ENCODE measurements at regions not wholly inside any gene's neighbourhood (a gene's known extent, or its start where the extent isn't known, plus 50 kb on each side); places are given as distances from the start of the nearest gene placed in this dataset.

- H3K4me3 Mint-ChIP-seq = no peak overlapping the region
- no peaks in the 10 kb centered on the region for H3K27me3 Mint-ChIP-seq
- H3K27ac Mint-ChIP-seq = no peak overlapping the region
- H3K4me1 Mint-ChIP-seq = no peaks in the 10 kb centered on the region
- no peaks in the 10 kb centered on the region for H3K36me3 Mint-ChIP-seq
- H3K9me3 Mint-ChIP-seq = peaks cover 6% of the 10 kb centered on the region
- ATAC-seq = no peak
Observed at GRCh38 chr5:12854386-12854785, 950.1 kb upstream of the CTNND2 start.

DNA sequence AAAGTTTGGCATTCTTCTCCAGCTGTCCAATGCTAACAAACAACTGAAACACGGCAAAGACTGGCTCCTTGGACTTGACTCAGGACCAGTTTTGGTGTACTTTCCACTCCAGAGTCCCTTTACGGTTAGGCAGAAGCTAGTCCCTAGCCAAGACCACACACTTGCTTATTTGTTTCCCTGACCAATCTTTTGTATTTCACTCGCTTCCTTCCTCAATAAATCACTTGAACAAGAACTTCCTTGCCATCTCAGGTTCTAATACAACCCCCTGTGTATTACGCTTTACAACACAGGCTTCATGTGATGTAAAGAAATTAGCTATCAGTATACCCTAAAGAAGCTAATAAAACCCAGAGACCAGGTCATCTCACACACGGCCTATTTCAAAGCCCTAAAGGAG lies 947.5 kb upstream of the CTNND2 start:
- Mint-ChIP-seq H3K36me3 (no peaks in the 10 kb centered on the region), H3K4me3 (no peak overlapping the region), H3K9me3 (peaks cover 6% of the 10 kb centered on the region), H3K27ac (no peak overlapping the region), H3K4me1 (no peaks in the 10 kb centered on the region), H3K27me3 (no peaks in the 10 kb centered on the region)
- no peak for ATAC-seq

DNA sequence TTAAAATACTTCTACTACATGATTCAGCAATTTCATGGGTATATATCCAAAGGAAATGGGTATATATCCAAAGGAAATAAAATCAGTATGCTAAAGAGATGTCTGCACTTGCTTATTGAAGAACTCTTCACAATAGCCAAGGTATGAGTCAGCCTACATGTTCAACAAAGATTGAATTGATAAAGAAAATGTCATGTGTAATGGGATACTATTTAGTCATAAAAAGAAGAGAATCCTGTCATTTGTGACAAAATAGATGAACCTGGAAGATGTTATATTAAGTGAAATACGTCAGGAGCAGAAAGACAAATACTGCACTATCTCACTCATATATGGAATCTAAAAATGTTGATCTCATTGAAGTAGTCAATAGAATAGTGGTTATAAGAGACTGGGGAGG lies 944.5 kb upstream of the CTNND2 start:
- Mint-ChIP-seq H3K27me3 (no peaks in the 10 kb centered on the region), H3K4me3 (no peak overlapping the region), H3K4me1 (no peaks in the 10 kb centered on the region), H3K27ac (no peak overlapping the region), H3K9me3 (peaks cover 6% of the 10 kb centered on the region), H3K36me3 (no peaks in the 10 kb centered on the region)
- no peak for ATAC-seq

- H3K4me1 Mint-ChIP-seq = no peaks in the 10 kb centered on the region
- no peak overlapping the region for H3K27ac Mint-ChIP-seq
- no peak overlapping the region for H3K4me3 Mint-ChIP-seq
- H3K9me3 Mint-ChIP-seq = peaks cover 7% of the 10 kb centered on the region
- no peaks in the 10 kb centered on the region for H3K27me3 Mint-ChIP-seq
- no peaks in the 10 kb centered on the region for H3K36me3 Mint-ChIP-seq
- ATAC-seq = no peak
Observed at GRCh38 chr5:12845549-12846159, 941.4 kb upstream of the CTNND2 start.

- Mint-ChIP-seq H3K27ac (no peak overlapping the region), H3K4me1 (no peaks in the 10 kb centered on the region), H3K4me3 (no peak overlapping the region), H3K27me3 (no peaks in the 10 kb centered on the region), H3K9me3 (peaks cover 8% of the 10 kb centered on the region), H3K36me3 (no peaks in the 10 kb centered on the region)
- ATAC-seq = no peak
Observed at GRCh38 chr5:12840972-12841371, 936.7 kb upstream of the CTNND2 start.

DNA sequence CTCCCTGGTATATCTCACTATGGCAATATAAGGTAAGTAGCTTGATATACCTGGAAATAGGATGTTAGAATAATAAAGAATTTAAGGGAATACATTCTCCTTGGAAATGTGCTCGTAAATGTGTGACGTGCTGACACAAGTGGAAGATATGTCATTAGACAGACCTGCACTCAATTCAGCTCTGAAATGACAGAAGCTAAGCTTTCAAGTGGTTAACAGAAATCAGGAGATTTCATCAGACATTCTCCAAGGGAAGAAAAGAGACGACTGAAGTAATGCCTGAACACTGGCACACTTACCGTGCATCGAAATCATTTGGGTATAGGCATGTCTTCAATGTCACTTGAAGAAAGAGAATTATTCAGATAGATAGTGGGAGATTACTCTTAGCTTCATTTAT lies 933.3 kb upstream of the CTNND2 start:
- Mint-ChIP-seq H3K9me3 (peaks cover 8% of the 10 kb centered on the region), H3K27ac (no peak overlapping the region), H3K27me3 (no peaks in the 10 kb centered on the region), H3K4me1 (no peaks in the 10 kb centered on the region), H3K36me3 (no peaks in the 10 kb centered on the region), H3K4me3 (no peak overlapping the region)
- no peak for ATAC-seq

- no peaks in the 10 kb centered on the region for H3K36me3 Mint-ChIP-seq
- no peak for ATAC-seq
- H3K4me3 Mint-ChIP-seq = no peak overlapping the region
- H3K27me3 Mint-ChIP-seq = no peaks in the 10 kb centered on the region
- no peaks in the 10 kb centered on the region for H3K4me1 Mint-ChIP-seq
- H3K27ac Mint-ChIP-seq = no peak overlapping the region
- H3K9me3 Mint-ChIP-seq = peaks cover 6% of the 10 kb centered on the region
Observed at GRCh38 chr5:12825163-12825562, 920.9 kb upstream of the CTNND2 start.

GRCh38 chr5:12805165-12805698 lies 901.0 kb upstream of the CTNND2 start:
- Mint-ChIP-seq H3K4me1 (no peaks in the 10 kb centered on the region), H3K27ac (no peak overlapping the region)
- ATAC-seq = peak; percentile 34

DNA sequence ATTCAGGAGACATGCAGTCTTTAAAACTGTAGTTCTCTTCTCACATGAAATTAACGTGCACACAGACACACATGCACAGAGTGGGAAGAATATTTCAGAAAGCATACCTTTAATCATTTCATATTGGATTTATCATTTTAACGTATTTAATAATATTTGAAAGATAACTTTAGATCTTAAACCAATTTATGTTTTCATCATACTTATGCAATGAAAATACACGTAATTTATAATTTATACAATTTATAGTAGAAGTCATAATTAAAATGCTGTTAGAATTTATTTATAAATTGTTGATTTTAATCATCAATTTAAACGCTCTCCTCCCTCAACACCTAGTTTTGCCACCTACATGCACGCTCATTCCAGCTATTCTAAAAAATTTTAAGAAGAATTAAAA lies 894.9 kb upstream of the CTNND2 start:
- H3K4me1 Mint-ChIP-seq = no peaks in the 10 kb centered on the region
- H3K9me3 Mint-ChIP-seq = peaks cover 4% of the 10 kb centered on the region
- ATAC-seq = no peak
- no peaks in the 10 kb centered on the region for H3K27me3 Mint-ChIP-seq
- H3K27ac Mint-ChIP-seq = no peak overlapping the region
- no peak overlapping the region for H3K4me3 Mint-ChIP-seq
- no peaks in the 10 kb centered on the region for H3K36me3 Mint-ChIP-seq

More at GRCh38 chr5:12805165-12805698, 901.0 kb upstream of the CTNND2 start:
- H3K27me3 Mint-ChIP-seq = no peaks in the 10 kb centered on the region
- H3K4me3 Mint-ChIP-seq = no peak overlapping the region
- H3K9me3 Mint-ChIP-seq = peaks cover 2% of the 10 kb centered on the region
- no peaks in the 10 kb centered on the region for H3K36me3 Mint-ChIP-seq

- ATAC-seq = no peak
- Mint-ChIP-seq H3K9me3 (peaks cover 7% of the 10 kb centered on the region), H3K4me3 (no peak overlapping the region), H3K27me3 (no peaks in the 10 kb centered on the region), H3K4me1 (no peaks in the 10 kb centered on the region), H3K27ac (no peak overlapping the region), H3K36me3 (no peaks in the 10 kb centered on the region)
Observed at GRCh38 chr5:12795333-12795663, 891.1 kb upstream of the CTNND2 start.

- Mint-ChIP-seq H3K4me3 (no peak overlapping the region), H3K36me3 (no peaks in the 10 kb centered on the region), H3K27ac (no peak overlapping the region), H3K27me3 (no peaks in the 10 kb centered on the region), H3K4me1 (no peaks in the 10 kb centered on the region), H3K9me3 (peaks cover 7% of the 10 kb centered on the region)
- no peak for ATAC-seq
Observed at GRCh38 chr5:12794476-12795332, 890.5 kb upstream of the CTNND2 start.

GRCh38 chr5:12793373-12793772 lies 889.1 kb upstream of the CTNND2 start:
- Mint-ChIP-seq H3K27me3 (no peaks in the 10 kb centered on the region), H3K36me3 (no peaks in the 10 kb centered on the region), H3K9me3 (peaks cover 7% of the 10 kb centered on the region), H3K27ac (no peak overlapping the region), H3K4me3 (no peak overlapping the region), H3K4me1 (no peaks in the 10 kb centered on the region)
- no peak for ATAC-seq

DNA sequence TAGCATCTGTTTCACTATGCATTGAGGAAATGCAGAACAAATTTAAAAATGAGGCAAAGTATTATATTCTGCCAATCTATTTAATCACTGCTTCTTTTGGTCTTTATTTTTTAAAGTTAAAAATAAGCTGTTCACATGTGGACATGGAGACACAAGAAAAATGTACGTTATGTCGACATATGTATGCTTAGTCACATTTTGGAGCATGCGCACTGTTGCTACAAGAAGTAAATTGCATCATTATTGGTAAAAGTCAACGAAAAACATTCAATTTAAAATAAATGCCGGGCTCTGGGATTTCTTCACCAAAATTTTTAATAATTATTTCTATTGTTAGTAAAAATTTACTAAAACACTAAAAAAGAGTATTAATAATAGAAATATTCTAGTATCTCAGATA lies 876.3 kb upstream of the CTNND2 start:
- no peak for ATAC-seq
- Mint-ChIP-seq H3K4me3 (no peak overlapping the region), H3K27me3 (no peaks in the 10 kb centered on the region), H3K27ac (no peak overlapping the region), H3K9me3 (peaks cover 10% of the 10 kb centered on the region), H3K4me1 (no peaks in the 10 kb centered on the region), H3K36me3 (no peaks in the 10 kb centered on the region)

DNA sequence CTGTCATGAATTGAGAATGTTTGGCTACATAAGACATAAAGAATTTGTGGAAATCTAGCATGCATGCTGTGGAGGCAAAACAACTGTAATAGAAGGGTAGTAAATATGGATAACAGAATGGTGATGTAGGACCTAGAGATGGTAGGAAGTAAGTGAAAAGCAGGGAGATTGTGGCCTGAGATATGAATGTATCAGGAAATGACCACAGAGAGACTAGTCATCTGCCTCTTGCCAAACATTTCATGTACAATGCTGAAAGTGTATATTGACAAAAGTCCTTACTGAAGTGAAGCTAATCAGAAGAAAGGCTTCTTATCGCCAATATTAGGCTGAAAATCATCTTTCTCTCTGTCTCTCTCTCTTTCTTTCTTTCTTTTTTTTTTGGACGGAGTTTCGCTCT lies 873.1 kb upstream of the CTNND2 start:
- H3K36me3 Mint-ChIP-seq = no peaks in the 10 kb centered on the region
- no peaks in the 10 kb centered on the region for H3K4me1 Mint-ChIP-seq
- ATAC-seq = no peak
- H3K27ac Mint-ChIP-seq = no peak overlapping the region
- H3K4me3 Mint-ChIP-seq = no peak overlapping the region
- H3K9me3 Mint-ChIP-seq = peaks cover 5% of the 10 kb centered on the region
- no peaks in the 10 kb centered on the region for H3K27me3 Mint-ChIP-seq

DNA sequence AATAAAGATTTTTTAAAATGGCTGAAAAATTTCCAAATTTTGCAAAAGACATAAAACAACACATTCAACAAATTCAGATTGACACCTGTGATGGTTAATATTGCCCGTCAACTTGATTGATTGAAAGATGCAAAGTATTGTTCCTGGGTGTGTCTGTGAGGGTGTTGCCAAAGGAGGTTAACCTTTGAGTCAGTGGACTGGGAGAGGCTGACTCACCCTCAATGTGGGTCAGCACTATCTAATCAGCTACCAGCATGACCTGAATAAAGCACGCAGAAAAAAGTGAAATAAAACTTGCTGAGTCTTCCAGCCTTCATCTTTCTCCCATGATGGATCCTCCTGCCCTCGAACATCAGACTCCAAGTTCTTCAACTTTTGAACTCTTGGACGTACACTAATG lies 868.0 kb upstream of the CTNND2 start:
- ATAC-seq = no peak
- no peaks in the 10 kb centered on the region for H3K27me3 Mint-ChIP-seq
- H3K27ac Mint-ChIP-seq = no peak overlapping the region
- no peaks in the 10 kb centered on the region for H3K36me3 Mint-ChIP-seq
- H3K4me1 Mint-ChIP-seq = no peaks in the 10 kb centered on the region
- peaks cover 2% of the 10 kb centered on the region for H3K9me3 Mint-ChIP-seq
- no peak overlapping the region for H3K4me3 Mint-ChIP-seq

DNA sequence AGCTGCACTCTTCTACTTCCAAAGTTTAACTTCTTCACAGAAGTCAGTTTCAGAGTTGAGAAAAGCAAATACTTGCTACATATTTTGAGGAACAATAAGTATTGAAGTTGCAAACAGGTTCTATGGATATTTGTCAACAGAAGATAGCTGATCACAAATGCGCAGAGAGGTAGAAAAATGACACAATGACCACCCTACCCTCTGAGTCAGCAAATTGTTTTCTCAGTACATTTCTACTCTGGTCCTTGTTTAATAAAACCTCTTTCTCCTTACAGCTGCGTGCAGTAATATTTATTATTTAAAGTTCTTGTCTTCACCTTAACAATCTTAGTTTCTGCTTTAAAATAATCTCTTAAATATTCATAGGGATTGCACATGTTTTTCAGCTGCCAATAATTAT lies 855.1 kb upstream of the CTNND2 start:
- Mint-ChIP-seq H3K27ac (no peak overlapping the region), H3K36me3 (no peaks in the 10 kb centered on the region), H3K4me1 (no peaks in the 10 kb centered on the region), H3K9me3 (peaks cover 3% of the 10 kb centered on the region), H3K4me3 (no peak overlapping the region), H3K27me3 (no peaks in the 10 kb centered on the region)
- no peak for ATAC-seq
